ENCODE measurements at regions not wholly inside any gene's neighbourhood (a gene's known extent, or its start where the extent isn't known, plus 50 kb on each side); places are given as distances from the start of the nearest gene placed in this dataset.

DNA sequence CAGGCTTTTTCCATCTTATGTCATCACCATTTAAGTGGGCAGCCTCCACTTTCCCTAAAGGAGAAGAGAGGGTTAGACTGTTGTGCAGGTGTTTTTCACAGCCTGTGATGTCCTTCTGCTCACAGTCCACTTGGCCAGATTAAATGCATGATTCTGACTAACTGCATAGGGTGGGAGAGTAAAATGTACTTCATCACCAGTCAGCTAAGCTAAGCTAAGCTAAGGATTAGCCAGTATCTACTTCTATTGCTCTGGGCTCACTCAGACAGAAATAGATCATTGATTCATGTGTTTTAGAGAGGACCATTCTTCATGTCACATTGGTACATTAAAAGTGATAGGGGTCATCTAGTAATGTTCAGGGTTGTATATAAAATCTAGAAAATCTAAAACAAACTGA, 1013.1 kb downstream of the NTRK3 start:
- no peak for DNase-seq
- Histone ChIP-seq H3K4me1 (replicated peaks in 1 of 2) (no peaks in the 10 kb centered on the region), H3K36me3 (replicated peaks in 1 of 2) (no peaks in the 10 kb centered on the region), H3K27me3 (no peaks in the 10 kb centered on the region), H3K9me3 (replicated peaks in 1 of 3) (no peaks in the 10 kb centered on the region), H3K4me3 (no peak overlapping the region), H3K27ac (no peak overlapping the region)
- intact Hi-C loops (cut with DNase I): no loop called here
- no peak for TF ChIP-seq POLR2A (IDR thresholded peaks at IDR 0.05)
- TF ChIP-seq, protein P1, sequence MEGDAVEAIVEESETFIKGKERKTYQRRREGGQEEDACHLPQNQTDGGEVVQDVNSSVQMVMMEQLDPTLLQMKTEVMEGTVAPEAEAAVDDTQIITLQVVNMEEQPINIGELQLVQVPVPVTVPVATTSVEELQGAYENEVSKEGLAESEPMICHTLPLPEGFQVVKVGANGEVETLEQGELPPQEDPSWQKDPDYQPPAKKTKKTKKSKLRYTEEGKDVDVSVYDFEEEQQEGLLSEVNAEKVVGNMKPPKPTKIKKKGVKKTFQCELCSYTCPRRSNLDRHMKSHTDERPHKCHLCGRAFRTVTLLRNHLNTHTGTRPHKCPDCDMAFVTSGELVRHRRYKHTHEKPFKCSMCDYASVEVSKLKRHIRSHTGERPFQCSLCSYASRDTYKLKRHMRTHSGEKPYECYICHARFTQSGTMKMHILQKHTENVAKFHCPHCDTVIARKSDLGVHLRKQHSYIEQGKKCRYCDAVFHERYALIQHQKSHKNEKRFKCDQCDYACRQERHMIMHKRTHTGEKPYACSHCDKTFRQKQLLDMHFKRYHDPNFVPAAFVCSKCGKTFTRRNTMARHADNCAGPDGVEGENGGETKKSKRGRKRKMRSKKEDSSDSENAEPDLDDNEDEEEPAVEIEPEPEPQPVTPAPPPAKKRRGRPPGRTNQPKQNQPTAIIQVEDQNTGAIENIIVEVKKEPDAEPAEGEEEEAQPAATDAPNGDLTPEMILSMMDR (IDR thresholded peaks at IDR 0.05): no peak

DNA sequence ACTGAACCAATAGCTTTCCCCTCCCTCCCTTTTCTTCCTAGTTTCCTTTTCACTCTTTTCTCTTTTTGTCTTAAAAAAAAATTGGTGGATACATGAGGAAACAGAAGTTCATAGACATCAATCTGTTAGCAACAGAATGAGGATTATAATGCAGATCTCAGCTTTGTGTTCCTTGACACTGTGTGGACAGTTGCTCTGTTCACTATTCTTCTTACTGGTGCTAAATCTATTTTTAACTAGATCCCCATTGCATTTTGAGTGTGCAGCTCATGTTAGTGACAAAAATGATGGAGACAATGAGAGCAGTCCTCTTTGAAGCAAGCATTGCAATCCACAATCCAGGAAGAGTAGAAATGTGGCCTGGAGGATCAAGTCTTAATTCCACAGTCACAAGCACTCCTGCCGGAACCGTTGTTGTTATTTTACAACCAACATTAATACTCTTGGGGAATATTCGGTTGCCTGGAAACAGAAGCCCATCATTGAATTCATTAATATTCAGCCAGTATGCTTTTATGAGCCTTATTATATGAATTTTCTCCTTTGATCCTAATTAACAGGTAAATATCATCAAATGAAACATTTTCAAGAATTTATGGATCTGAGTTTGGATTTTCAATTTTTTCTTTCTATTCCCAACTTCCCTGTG, 1016.8 kb downstream of the NTRK3 start:
- H3K4me3 ChIP-seq: no peak overlapping the region
- H3K36me3 ChIP-seq (replicated peaks in 1 of 2): no peaks in the 10 kb centered on the region
- H3K4me1 ChIP-seq (replicated peaks in 1 of 2): no peaks in the 10 kb centered on the region
- no peak for DNase-seq
- WGBS, 4 donors: 77 to 91% (median 86%) methylated on average over 3 of the region's 3 CpGs
- H3K27ac ChIP-seq: no peak overlapping the region
- no peak for TF ChIP-seq POLR2A (IDR thresholded peaks at IDR 0.05)
- TF ChIP-seq, protein P1 (IDR thresholded peaks at IDR 0.05): no peak
- H3K27me3 ChIP-seq: no peaks in the 10 kb centered on the region
- no peaks in the 10 kb centered on the region for H3K9me3 ChIP-seq (replicated peaks in 1 of 3)
- intact Hi-C loops (cut with DNase I): no loop called here

DNA sequence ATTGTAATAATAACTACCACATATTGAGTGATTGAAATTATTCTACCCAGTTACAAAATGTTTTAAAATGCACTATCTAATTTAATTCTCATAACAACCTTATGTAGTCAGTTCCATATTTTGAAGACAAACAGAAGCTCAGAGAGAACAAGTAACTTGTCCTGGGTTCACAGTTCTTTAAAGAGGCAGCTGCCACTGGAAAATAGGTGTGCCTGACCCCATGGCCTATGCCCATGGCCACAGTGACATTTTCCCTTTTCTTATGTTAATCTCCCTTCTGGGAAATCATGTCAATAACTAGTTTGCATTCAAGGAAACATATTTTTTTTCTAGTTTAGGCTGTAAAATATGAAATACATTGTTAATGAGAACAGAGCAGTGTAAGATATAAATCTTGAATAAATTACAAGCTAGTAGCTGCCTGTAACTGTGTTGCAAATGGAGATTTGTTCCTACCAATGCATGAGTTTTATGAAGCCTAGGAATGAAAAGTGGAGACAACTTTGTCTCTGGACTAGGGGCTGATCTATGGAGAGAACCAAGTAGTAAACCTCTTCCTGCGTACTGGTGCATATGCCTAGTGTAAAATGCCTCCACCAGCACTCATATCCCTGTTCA, 1018.0 kb downstream of the NTRK3 start:
- Histone ChIP-seq H3K9me3 (replicated peaks in 1 of 3) (no peaks in the 10 kb centered on the region), H3K27ac (no peak overlapping the region), H3K36me3 (replicated peaks in 1 of 2) (no peaks in the 10 kb centered on the region), H3K27me3 (no peaks in the 10 kb centered on the region), H3K4me3 (no peak overlapping the region), H3K4me1 (replicated peaks in 1 of 2) (no peaks in the 10 kb centered on the region)
- WGBS, 4 donors: 75 to 96% (median 87%) methylated on average over 1 of the region's 1 CpG
- TF ChIP-seq, protein P1 (IDR thresholded peaks at IDR 0.05): no peak
- TF ChIP-seq POLR2A (IDR thresholded peaks at IDR 0.05): no peak
- no peak for DNase-seq
- intact Hi-C loops (cut with DNase I): no loop called here

DNA sequence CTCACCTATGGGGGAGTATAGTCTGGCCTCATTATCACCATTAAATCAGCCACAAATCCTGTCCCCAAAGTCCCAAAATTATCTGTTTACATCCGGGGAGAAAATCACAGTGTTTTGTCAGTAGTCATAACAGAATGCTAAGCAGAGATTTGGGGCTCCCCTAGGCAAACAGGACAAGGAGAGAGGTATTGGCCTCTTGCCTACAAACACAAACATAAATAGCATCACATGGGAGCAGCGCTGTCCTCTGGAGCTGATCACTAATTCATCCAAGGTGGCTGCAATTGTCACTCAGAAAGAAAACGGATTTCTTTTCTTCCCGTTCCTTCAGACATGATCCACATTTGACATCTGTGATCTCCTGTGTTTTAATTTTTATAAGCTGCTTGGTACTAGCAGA, 1028.1 kb downstream of the NTRK3 start:
- intact Hi-C loops (cut with DNase I): no loop called here
- WGBS, 4 donors: 32 to 58% (median 42%) methylated on average over 4 of the region's 4 CpGs
- Histone ChIP-seq H3K27ac (no peak overlapping the region), H3K9me3 (replicated peaks in 1 of 3) (no peaks in the 10 kb centered on the region), H3K4me3 (no peak overlapping the region), H3K27me3 (no peaks in the 10 kb centered on the region), H3K4me1 (replicated peaks in 1 of 2) (no peaks in the 10 kb centered on the region), H3K36me3 (replicated peaks in 1 of 2) (no peaks in the 10 kb centered on the region)
- DNase-seq: no peak
- TF ChIP-seq POLR2A (IDR thresholded peaks at IDR 0.05): no peak
- TF ChIP-seq, protein P1 (IDR thresholded peaks at IDR 0.05): no peak
